Choroid plexus epithelial cell (primary cell): ENCODE measurements at regions not wholly inside any gene's neighbourhood (a gene's known extent, or its start where the extent isn't known, plus 50 kb on each side); places are given as distances from the start of the nearest gene placed in this dataset.
"Not testable (repeated sequence)": the region's sequence is repeated elsewhere in the genome, so short reads cannot be mapped to it uniquely, and the experiment has no call there.

Experiments used
- DNase-seq: peaks from one replicate; pipeline ENCODE4 v3.0.0-alpha.2; 2010; ENCODE audit warnings: low read depth
- H3K4me3 ChIP-seq: 2 replicates; pipeline ENCODE4 v1.5.1; 2011; ENCODE audit warnings: low read depth, mild to moderate bottlenecking, control low read depth, low read length, moderate library complexity
- TF ChIP-seq, protein P1 (sequence below): conservative IDR thresholded peaks from 2 replicates; pipeline ENCODE4 v1.5.1; 2011; ENCODE audit warnings: low read depth, mild to moderate bottlenecking, control low read depth, inconsistent platforms, low read length, moderate library complexity

DNA sequence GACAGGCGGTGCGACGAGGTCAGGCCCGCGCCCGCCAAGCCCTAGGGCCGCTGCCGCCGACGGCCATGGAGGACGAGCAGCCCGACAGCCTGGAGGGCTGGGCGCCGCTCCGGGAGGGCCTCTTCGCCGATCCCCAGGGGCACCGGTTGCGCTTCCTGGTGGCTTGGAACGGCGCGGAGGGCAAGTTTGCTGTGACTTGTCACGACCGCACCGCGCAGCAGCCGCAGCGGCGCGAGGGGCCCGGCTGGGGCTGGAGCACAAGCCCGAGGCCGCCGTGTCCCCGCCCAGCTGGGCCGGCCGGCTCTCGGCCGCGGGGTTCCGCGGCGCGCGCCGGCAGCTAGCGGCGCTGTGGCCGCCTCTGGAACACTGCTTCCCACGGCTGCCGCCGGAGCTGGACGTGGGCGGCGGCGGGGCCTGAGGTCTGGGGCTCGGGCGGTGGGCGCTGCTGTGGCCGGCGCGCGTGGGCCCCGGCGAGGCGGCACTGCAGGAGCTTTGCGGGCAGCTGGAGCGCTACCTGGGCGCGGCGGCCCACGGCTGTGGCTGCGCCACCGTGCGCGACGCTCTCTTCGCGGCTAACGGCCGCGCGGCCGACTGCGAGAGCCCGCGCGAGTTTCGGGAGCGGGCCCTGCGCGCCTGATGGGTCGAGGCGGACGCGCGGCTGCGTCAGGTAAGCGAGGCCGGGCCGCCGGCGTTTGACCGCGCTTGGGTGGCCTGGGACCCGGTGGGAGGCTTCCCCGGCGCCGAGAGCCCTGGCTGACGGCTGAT is 122.0 kb upstream of the NIPA1 start:
- peak overlapping the region; percentile 60 for H3K4me3 ChIP-seq
- peak; percentile 39 for DNase-seq

DNA sequence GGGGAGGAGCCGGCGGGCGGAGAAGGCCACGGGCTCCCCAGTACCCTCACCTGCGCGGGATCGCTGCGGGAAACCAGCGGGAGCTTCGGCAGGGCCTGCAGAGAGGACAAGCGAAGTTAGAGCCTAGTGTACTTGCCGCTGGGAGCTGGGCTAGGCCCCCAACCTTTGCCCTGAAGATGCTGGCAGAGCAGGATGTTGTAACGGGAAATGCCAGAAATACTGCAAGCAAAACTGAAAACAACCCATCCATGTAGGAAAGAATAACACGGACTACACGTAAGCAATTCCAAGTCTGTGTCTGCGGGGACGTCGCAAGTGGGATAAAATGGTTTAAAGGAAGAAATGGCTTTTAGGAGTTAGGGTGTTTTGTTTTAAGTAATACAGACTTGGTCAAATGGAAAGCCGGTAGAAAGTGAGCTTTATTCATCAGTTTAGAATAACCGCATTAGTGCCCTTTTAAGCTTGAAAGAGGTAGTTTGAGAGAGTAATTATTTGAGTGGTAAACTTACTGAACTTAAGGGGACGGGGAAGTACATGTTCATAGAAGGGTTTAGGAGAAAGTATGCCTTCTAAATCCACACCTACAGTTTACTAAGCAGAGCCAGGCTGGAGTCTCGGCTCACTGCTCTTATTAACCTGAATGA is 121.3 kb upstream of the NIPA1 start:
- DNase-seq: peak; percentile 91
- H3K4me3 ChIP-seq: peak overlapping the region; percentile 60

DNA sequence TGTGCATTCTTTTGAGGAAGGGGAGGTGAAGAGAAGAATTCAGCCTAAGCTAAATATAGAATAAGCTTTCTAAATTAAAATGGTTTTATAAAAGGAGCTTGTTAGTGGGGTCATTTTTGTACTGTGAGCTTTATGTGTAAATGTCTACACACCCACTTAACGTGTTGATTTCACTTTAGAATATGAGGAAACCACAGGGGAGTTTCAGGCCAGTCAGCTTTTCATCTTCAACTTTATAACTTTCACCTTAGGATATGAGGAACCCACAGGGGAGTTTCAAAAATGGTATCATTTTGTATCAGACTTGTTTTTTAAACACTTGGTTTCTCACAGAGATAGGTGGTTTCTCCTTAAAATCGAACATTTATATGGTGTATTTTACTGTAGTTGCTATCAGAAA is 120.7 kb upstream of the NIPA1 start:
- H3K4me3 ChIP-seq: peak overlapping the region; percentile 60
- not testable (repeated sequence) for DNase-seq

DNA sequence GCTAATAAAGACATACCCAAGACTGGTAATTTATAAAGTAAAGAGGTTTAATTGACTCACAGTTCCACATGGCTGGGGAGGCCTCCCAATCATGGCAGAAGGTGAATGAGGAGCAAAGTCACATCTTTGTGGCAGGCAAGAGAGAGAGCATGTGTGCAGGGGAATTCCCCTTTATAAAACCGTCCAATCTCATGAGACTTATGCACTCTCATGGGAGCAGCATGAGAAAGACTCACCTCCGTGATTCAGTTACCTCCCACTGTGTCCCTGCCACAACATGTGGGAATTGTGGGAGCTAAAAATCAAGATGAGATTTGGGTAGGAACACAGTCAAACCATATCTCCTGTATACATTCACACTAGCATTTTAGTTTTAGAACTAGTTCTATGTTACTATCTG is 101.7 kb upstream of the NIPA1 start:
- DNase-seq: peak; percentile 83
- not testable (repeated sequence) for H3K4me3 ChIP-seq

DNA sequence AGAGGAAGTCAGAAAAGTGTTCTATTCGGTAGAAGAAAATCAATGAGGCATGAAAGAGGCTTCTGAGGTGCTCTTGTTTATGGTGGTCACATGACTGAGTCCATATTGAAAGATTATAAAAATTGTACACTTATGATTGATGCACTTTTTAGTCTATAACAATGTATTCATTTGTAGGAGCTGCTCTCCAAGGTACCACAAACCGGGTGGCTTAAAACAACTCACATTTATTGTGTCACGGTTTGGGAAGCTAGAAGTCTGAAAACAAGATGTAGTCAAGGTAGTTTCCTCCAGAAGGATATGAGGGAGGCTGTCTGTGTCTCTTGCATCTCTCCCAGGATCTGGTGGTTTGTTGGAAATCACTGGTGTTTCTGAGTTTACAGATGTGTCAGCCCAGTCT is 86.6 kb upstream of the NIPA1 start:
- DNase-seq, H3K4me3 ChIP-seq: not testable (repeated sequence)

DNA sequence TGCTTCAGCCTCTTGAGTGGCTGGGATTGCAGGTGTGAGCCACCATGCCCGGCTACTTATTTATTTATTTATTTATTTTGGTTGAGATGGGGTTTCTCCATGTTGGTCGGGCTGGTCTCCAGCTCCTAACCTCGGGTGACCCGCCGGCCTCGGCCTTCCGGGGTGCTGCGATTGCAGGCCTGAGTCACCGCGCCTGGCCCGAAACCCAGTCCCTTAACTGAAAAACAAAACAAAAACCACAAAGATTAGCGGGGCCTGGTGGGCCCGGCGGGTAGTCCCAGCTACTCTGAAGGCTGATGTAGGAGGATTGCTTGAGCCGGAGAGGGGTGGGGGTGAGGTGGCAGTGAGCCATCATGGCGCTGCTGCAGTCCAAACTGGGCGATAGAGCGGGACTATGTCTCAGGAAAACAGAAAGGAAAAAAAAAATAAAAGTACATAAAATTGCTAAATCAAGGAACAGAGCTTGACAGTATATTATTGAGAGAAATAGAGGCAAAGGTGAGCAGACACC is 75.6 kb upstream of the NIPA1 start:
- not testable (repeated sequence) for H3K4me3 ChIP-seq
- DNase-seq: peak; percentile 16

DNA sequence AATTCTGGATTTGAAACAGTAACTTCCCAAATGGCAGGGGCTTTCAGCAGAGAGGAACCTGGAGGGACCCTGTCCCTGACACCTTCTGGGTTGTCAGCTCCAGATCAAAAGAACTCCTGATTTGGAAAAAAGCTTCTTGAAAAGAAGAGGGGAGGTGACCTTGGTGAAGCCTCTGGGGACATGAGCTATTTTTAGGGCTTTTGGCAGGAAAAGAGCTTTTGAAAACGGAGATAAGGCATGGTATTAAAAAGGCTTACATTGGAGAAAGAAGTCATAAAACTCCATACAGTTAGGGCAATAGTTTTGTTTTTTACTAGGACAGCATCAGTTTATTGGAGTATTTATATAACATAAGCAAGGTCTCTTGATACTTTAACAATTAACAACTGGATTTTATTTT is 72.5 kb upstream of the NIPA1 start:
- H3K4me3 ChIP-seq, DNase-seq: not testable (repeated sequence)

DNA sequence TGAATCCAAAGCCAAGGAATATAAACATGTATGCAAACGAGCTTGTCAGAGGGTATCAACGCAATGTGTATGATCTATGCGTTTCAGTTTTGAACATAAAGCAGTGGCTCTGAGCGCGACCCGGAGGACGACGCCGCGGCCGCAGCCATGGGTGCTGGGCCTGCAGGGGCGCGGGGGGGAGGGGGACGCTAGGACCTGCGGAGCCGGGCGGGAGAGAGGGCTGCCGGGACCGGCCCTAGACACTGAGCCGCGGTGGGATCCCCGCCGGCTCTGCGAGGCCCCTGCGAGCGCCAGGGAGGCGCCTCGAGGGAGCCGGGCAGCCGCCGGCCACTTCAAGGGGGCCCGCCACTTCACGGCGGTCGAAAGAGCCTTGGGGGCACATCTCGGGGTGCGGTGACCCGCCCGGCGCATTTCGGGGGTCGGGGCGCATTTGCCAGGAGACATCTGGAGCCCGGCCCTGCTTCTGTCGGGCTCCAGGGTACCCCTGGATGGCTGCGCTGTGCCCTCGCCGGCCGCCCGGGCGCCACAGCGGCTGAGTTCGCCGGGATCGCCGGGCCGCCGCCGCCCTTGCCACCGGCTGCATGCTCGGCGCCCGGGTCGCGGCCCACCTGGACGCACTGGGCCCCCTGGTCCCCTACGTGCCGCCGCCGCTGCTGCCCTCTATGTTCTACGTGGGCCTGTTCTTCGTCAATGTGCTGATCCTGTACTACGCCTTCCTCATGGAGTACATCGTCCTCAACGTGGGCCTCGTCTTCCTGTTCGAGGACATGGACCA is 71.9 kb upstream of the NIPA1 start:
- peak overlapping the region; percentile 46 for H3K4me3 ChIP-seq
- not testable (repeated sequence) for DNase-seq

DNA sequence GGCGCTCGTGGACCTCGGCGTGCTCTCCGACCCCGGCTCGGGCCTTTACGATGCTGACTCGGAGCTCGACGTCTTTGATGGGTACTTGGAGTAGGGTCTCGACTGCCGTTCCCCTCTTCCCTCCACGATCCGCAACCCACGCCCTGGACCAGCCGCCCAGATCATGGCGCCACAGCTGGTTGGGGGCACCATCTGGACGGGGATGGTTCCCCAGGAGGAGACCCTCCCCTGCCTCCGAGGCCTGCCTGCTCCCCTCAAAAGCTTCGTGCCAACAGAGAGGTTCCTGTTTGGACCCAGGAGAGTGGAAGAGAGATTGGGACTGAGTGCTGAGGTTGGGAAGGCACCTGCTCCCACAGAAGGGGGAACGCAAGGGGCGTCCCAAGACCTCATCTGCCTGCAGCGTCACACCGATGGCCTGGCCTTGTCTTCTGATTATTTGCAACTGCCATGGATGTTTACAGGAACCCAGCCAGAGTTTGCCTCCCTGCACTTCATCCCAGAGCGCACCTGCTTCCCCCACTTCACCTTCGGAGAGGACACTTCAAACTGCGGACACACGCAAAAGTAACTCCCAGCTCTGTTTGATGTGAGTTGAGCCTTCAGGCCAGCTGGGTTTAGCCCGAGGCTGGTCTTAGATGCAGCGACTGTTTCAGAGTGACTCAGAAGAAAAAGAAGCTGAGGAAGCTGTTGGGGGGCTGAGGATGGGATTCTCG is 71.2 kb upstream of the NIPA1 start:
- H3K4me3 ChIP-seq: peak overlapping the region; percentile 32
- DNase-seq: not testable (repeated sequence)

DNA sequence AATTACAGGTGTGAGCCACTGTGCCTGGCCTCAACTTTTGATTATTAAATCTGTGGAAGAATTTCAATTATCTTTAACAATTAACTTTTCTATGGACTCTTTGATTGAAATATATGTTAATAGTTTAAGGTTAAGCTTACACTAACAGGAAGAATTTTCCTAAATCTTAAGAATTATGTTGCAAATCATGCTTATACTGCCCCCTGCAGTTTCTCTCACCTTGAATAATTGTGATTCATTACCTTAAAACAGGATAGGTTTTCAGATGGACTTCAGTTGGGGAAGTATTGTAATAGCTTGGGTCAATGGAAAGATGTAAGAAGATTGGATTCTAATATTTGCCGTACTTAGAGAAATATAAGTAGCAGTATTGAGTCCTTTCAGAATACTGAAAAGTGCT is 66.5 kb upstream of the NIPA1 start:
- not testable (repeated sequence) for DNase-seq, H3K4me3 ChIP-seq

DNA sequence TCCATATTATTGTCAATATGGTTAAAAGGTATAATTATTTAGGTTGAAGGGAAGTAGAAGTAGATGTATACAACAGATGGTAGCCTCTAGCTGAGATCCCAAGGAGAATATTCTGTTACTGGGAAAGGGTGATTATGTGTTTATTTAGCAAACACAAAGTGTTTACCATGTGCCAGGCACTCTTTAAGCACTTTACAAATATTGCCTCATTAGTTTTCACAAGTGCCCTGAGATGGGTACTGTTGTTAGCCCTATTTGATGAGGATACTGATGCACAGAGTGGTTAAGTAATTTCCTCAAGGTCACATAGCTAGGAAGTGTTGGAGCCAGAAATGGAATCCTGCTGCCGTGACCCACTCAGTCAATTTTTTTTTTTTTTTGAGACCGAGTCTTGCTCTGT is 60.3 kb upstream of the NIPA1 start:
- H3K4me3 ChIP-seq, DNase-seq: not testable (repeated sequence)

DNA sequence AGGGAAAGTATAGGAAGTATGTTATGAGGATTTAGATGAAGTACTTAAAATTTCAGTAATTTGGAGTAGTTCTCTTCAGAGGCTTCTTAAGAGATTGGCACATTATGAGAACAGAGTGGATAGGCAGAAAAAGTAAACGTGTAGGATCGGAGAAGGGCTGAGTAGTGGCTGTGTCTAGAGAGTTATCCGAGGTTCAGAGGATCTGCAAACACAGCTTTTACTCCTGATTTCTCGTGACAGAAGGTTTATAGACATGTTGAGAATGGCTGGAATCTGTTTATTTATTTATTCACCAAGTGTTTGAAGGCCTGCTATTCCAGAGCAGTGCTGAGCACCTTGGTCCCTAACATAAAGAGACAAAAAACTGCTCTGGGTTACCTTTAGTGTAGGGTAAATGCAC is 51.4 kb upstream of the NIPA1 start:
- H3K4me3 ChIP-seq, DNase-seq: not testable (repeated sequence)

DNA sequence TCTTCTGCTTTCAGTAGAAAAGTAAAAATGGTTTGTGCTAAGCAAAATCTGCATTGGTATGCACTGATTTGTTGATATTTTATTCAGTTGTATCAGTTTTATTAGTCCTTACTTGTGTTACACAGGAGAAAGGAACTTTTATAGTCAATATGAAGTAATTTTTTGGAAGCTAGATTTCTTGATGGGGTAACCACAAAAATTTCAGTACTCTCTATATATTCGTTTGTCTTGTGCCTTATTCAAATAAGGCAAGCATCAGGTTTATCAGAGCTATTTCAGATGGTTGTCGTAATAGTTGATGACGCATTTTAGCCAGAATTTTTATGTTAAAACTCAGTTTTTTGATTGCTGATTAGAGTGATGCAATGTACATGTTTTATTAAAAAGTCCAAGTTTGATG is 50.7 kb upstream of the NIPA1 start:
- no peak overlapping the region for H3K4me3 ChIP-seq
- peak; percentile 44 for DNase-seq
- TF ChIP-seq, protein P1, sequence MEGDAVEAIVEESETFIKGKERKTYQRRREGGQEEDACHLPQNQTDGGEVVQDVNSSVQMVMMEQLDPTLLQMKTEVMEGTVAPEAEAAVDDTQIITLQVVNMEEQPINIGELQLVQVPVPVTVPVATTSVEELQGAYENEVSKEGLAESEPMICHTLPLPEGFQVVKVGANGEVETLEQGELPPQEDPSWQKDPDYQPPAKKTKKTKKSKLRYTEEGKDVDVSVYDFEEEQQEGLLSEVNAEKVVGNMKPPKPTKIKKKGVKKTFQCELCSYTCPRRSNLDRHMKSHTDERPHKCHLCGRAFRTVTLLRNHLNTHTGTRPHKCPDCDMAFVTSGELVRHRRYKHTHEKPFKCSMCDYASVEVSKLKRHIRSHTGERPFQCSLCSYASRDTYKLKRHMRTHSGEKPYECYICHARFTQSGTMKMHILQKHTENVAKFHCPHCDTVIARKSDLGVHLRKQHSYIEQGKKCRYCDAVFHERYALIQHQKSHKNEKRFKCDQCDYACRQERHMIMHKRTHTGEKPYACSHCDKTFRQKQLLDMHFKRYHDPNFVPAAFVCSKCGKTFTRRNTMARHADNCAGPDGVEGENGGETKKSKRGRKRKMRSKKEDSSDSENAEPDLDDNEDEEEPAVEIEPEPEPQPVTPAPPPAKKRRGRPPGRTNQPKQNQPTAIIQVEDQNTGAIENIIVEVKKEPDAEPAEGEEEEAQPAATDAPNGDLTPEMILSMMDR: no peak

DNA sequence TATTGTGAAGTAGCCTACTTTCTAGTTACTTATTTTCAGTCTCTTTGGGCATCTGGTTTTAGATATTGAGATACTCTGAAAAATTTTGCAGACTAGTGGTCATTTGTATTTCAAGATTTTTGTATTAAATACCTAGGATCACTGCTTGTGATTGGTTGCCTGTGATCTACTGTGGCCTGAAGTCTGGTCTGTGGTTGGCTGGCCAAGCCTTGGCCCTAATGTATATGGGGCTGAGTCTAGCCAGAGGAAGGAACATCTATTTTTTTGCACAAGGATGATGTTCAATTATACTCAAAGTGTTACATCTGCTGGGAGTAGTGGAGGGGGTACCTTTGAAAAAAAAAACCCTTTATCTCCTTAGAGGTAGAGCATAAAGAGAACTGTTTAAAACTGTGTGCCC is 50.2 kb upstream of the NIPA1 start:
- DNase-seq: peak; percentile 8
- not testable (repeated sequence) for H3K4me3 ChIP-seq
